DOHH2 (cell line): ENCODE measurements at regions not wholly inside any gene's neighbourhood (a gene's known extent, or its start where the extent isn't known, plus 50 kb on each side); places are given as distances from the start of the nearest gene placed in this dataset.

Experiments used
- CTCF ChIP-seq: fragments of 200-600 bp; sonication (generic); IDR thresholded peaks from one replicate; pipeline ENCODE4 v1.5.1; 2014; ENCODE audit warnings: antibody characterized with exemption, mild to moderate bottlenecking, low read depth, low read length; ENCODE audit not compliant: poor library complexity, severe bottlenecking
- EZH2phosphoT487 ChIP-seq: fragments of 200-600 bp; sonication (generic); IDR thresholded peaks from 2 replicates; pipeline ENCODE4 v1.6.1; 2017; ENCODE audit warnings: borderline replicate concordance, mild to moderate bottlenecking, antibody characterized with exemption, low read length, moderate library complexity, mixed read lengths

- TF ChIP-seq CTCF (no peak), EZH2phosphoT487 (no peak)
Observed at GRCh38 chr2:58319481-58319880, 78.4 kb upstream of the FANCL start.
